ENCODE measurements at regions not wholly inside any gene's neighbourhood (a gene's known extent, or its start where the extent isn't known, plus 50 kb on each side); places are given as distances from the start of the nearest gene placed in this dataset.
"Not testable (repeated sequence)": the region's sequence is repeated elsewhere in the genome, so short reads cannot be mapped to it uniquely, and the experiment has no call there.

DNA sequence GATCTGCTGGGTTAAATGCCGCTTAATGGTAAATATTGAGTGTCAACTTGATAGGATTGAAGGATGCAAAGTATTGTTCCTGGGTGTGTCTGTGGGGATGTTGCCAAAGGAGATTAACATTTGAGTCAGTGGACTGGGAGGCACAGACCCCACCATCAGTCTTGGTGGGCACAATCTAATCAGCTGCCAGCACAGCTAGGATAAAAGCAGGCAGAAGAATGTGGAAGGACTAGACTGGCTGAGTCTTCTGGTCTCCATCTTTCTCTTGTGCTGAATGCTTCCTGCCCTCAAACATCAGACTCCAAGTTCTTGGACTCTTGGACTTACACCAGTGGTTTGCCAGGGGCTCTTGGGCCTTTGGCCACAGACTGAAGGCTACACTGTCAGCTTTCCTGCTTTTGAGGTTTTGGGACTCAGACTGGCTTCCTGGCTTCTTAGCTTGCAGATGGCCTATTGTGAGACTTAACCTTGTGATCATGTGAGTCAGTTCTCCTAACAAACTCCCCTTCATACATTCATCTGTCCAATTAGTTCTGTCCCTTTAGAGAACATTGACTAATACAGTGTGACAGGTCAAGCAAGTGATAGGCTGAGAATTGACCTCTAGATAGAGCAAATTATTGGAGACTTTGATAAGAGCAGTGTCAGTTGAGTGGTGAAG is 332.5 kb downstream of the DLEU7 start:
- DNase-seq, result not testable (repeated sequence)

- DNase-seq, result peak; percentile 17
Observed at GRCh38 chr13:50511877-50512341, 331.6 kb downstream of the DLEU7 start.

GRCh38 chr13:50512474-50513299 is 330.8 kb downstream of the DLEU7 start:
- DNase-seq, result no peak

- DNase-seq, result no peak
Observed at GRCh38 chr13:50513300-50513877, 330.1 kb downstream of the DLEU7 start.

GRCh38 chr13:50514249-50514648 is 329.2 kb downstream of the DLEU7 start:
- DNase-seq, result no peak

DNA sequence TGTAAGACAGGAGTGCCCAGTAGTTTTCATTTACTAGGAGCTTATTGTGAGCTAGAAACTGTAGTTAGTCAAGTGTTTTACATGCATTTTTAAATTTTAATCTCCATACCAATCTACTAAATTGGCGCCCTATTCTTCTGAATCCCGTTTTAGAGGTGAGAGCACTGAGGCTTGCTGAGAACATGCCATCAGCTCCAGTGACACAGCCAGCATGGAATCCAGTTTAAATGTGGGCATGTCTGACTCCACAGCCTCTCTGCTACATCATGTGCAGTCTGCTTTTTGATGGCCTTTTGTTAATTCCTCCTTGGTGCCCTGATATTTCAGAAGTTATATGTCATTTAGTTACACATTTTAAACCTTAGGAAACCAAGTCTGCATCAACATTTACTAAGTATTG is 325.4 kb downstream of the DLEU7 start:
- DNase-seq, result no peak

DNA sequence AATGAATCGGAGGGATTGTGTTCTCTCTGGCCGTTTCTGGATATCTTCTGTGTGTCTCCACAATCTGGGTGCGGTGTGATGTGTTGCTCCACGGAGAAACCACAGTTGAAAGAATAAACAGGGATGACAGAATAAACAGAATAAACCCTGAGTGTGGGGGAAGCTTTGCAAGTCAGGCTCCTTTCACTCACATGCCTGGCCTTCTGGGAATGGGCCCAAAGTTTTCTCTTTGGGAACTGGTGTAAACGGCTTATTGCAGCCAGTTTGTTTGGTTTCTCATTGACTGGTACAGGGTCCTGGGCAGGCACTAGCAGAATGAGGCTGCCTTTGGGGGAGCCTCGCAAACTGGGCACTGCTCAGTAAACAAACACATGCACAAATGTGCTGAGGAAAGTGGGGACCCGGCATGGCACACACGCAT is 324.7 kb downstream of the DLEU7 start:
- no peak for DNase-seq

DNA sequence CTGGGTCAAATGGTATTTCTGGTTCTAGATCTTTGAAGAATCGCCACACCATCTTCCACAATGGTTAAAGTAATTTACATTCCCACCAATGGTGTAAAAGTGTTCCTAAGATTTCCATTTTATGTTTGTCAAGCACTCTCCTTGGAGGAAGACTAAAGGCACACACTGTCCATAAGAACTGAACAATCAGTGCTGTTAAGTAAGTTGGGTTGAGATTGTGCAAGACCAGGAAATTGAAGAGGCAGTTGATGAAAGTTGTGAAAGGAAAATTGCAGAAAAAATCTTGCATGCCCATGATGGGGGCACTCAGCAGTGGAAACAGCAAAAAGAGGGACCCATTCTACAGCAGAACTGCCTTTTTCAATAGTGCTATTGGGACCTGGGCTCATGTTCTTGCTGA is 323.6 kb downstream of the DLEU7 start:
- no peak for DNase-seq

DNA sequence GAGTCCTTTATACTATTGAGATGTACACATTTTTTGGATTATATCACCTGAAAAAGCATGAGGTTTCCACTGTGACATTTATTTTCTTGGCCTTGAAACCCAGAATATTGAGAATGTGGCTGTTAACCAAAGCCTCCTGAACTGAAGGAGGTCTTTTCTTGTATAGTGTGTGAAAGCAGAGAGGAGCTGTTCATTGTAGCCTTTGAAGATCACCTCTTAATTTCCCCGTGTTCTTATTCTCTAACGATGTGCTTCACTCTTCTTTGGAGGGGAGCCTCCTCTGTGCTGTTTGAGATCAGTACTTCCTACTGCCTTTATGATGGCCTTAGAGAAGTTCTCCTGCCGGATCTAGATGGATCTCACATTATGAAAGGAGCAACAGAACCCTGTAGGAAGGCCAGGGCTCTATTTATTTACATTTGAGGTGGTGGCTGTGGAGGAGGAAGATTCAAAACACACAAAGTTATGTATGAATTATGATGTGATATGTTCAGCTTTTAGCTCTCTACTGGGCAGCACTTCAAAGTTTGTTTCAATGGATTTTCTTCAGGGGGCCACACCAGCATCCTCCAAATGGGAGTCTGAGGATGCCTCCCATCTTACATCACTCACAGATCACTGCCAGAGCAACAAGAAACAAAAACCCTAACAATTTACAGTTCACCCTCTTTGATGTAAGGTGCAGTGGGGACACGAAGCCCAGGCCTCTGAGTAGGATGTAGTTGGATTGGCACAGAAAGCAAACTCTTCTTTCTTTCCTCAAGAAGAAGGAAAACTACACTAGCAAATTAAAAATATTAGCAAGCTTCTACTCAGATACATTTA is 322.3 kb downstream of the DLEU7 start:
- no peak for DNase-seq

GRCh38 chr13:50521831-50522149 is 321.7 kb downstream of the DLEU7 start:
- DNase-seq, result no peak

DNA sequence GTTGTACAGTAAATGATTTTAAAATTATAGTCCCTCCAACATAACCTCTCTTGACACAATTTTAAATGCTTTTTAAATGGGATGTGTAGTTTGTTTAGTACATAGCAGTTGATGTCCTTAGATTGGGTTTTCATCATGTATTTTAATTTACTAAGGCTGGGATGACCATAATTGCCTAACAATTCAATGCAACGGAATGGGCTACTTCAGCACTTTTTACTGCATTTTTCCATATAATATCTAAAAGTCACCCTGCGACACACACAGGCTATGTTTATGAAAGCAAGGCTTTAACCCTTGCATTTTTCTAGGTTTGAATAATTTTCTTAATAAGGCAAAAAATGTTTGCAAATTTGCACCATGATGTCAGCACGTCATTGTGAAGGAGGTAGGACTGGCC is 321.0 kb downstream of the DLEU7 start:
- no peak for DNase-seq

GRCh38 chr13:50523307-50523706 is 320.2 kb downstream of the DLEU7 start:
- no peak for DNase-seq

DNA sequence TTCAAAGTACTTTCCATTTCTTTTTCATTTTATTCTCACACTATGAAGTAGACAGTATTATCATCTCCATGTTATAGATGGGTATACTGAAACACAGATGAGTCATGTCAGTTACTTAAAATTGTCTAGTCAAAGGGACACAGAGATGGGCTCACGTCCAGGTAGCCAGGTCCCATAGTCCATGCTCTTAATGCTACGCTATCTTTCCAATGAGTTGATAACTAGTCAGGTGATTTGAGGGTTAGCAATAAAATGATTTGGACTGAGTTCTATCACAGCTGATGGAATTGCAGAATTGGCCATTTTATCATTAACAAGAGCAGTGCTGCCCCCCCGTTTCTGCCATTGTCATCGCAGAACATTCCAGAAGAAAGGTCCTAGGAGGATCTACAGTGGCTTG is 318.9 kb downstream of the DLEU7 start:
- DNase-seq, result no peak

GRCh38 chr13:50526661-50527071 is 316.8 kb downstream of the DLEU7 start:
- no peak for DNase-seq

- no peak for DNase-seq
Observed at GRCh38 chr13:50527188-50527587, 316.3 kb downstream of the DLEU7 start.

- DNase-seq, result no peak
Observed at GRCh38 chr13:50527612-50528509, 315.6 kb downstream of the DLEU7 start.

DNA sequence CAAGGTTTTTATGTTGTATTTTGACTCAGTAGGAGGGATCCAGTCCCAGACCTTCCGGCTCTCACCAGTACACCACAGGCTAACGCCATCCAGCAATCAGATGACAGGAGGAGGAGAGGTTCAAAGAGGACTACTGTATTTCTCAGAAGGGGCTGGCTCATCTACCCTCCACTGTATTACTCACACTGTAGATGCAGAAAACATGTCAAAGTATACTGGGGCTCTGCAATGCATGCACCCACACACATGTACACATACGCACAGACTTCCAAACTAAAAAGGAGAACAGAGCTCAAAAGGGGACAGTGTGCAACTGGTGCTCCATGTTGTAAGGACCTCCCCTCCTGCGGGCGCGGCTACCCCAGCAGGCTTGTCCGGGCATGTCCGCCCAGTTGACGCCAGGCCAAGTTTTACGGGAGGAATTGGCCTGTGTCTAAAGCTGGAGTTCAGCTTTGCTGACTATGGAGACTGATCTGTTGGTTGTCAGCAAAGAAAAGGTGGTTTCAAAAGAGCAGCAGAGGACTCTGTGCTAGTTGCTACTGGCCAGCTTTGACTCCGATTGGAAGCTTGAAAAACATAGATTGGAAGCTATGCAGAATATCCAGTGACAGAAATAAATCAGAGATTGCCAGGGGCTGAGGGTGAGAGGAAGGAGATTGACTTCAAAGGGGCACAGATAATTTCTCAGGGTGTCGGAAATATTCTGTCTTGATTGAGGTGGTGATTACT is 314.2 kb downstream of the DLEU7 start:
- DNase-seq, result no peak

DNA sequence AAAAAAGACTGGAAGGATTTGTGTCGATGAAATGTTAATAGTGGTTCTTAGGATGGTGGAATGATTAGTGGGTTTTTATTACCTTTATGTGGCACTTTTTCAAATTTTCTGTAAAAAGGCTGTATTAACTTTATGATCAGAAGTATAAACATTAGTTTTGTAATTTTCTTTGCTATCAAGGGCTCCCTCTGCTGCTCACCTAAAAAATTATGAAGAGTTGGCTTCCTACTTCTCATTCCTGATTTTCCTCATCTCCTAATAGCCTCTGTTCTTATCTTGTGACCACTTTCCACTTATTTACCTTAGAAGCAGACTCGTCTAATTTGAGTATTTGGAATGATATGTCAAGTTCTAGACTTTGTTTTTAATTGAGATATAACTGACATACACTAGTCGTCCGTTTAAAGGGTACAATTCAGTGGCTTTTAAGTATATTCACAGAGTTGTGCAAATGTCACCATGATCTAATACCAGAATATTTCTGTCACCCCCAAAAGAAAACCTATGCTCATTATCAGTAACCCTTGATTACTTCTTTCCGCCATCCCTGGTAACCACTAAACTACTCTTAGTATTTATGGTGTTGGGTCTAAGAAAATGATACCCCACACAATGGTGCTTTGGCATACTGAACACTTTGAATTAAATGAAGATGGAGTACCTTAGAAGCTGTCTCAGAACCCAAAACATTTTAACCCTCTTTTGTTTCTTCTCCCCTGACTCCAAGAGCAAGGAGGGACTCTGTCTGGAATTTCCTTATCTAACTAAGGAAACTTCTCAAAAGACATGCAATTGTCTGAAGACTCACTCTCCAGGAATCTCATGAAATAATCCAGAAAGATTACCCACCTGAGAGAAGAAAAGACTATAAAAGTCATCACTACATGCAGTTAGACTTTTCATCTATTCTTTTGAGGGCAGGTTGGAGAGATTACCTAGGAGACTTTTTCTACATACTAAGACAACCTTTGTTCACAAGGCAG is 311.3 kb downstream of the DLEU7 start:
- peak; percentile 18 for DNase-seq

GRCh38 chr13:50535050-50535449 is 308.4 kb downstream of the DLEU7 start:
- no peak for DNase-seq

GRCh38 chr13:50537029-50537428 is 306.5 kb downstream of the DLEU7 start:
- no peak for DNase-seq
